D341Med (cell line): ENCODE measurements at regions not wholly inside any gene's neighbourhood (a gene's known extent, or its start where the extent isn't known, plus 50 kb on each side); places are given as distances from the start of the nearest gene placed in this dataset.
"Not testable (repeated sequence)": the region's sequence is repeated elsewhere in the genome, so short reads cannot be mapped to it uniquely, and the experiment has no call there.

ENCODE experiments used
- DNase-seq: peaks from one replicate; pipeline ENCODE4 v3.0.0; 2012; ENCODE audit warnings: low spot score

DNA sequence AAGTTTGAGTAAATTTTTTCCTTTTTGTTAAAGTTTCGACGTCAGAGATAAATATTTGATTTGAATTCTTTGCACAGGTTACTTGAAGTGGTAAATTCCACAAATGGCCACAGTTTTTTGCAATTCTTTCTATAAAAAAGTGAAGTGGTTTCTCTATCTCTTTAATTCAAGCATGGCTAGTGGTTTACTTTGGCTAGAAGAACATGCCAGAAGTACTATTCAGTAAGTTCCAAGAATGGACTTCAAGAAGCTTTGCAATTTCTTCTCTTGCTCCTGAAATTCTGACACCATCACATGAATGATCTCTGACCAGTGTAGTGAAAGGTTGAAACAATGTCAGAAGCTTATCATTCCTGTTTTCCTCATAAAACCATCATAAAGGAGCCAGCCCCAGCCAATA is 55.7 kb upstream of the RNPC3 start:
- no peak for DNase-seq

DNA sequence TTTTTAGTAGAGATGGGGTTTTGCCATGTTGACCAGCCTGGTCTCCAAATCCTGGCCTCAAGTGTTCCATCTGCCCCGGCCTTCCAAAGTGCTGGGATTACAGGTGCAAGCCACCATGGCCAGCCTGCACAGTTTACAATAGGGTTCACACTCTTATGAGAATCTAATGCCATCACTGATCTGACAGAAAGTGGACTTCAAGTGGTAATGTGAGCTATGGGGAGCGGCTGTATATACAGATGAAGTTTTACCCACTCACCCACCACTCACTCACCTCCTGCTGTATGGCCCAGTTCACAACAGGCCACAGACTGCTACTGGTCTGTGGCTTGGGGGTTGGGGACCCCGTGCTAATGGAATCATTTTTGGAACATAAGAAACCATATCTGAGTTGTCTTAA is 58.4 kb upstream of the RNPC3 start:
- DNase-seq: no peak

DNA sequence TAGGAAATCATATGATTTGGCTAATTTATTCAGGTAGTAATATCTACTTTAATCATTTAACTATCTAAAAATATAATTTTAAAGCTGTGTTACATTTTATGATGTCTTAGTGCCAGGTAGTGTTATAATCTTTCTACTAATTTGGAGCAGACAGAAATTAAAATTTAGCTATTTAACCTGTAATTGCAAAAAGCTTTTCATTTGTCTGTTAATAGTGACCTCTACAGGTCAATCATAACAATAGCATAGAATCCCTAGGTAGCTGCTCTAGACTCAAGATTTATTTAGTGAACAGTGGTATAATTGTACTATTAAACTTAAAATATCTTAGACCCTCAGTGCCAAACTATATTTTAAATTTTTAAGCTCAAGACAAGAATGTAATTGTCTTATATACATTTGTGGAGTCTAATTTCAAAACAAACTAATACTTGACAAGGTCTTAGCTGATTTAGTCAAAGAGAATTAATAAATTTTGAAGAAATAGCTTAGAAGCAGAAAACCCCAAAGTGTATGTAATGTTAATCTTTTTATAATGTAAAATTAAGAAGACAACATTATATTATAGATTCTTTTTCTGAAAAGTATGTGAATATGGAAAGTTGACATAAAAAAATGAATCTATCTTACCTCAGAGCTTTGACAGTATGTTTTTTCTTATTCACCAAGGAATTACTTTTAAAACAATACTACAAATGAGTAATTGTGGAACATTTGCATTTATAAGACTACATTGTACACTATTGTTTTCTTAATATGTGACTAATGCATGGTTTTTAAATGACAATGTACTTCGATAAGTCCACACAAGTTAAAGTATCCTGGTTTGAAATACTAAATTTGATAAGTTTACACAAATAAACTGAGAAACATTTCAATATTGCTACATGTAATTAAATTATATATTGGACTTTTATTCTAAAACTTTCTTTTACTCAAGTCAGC is 64.1 kb upstream of the RNPC3 start:
- peak; percentile 9 for DNase-seq

DNA sequence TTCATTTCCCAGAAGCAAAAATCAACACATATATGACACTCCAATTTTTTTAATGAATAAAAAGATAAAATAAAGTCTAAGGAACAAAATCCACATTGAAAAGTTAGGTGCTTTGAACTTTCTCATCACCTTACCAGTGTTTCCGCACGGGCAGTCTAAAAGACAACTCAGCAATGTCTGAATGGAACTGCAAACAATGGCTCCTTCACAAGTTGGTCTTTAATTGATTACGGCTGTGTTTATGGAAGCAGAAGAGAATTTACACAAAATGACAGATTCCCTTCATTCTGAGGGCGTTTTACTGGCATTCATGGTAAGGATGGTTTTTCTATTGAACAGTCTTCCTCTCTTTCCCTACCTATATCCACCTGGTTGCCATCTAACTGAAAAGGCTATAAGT is 65.0 kb upstream of the RNPC3 start:
- no peak for DNase-seq

DNA sequence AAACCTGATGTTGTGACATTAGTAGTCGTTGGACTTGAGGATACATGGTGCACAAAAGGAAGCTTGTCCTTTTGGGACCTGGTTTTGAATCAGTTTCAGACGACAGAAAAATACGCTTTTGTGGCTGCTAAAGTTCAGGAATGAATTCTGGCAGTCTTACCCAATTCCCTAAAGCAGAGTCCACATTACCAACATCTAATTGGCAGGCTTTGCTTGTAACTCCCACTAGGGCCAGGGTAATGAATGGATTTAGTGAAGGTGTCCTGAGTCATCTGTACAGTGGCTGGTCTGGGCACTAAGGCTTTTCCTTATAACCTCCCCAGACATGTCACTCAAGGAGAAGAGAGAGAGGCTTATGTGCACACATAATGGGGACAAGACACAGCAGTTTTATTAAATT is 66.2 kb upstream of the RNPC3 start:
- DNase-seq: no peak

DNA sequence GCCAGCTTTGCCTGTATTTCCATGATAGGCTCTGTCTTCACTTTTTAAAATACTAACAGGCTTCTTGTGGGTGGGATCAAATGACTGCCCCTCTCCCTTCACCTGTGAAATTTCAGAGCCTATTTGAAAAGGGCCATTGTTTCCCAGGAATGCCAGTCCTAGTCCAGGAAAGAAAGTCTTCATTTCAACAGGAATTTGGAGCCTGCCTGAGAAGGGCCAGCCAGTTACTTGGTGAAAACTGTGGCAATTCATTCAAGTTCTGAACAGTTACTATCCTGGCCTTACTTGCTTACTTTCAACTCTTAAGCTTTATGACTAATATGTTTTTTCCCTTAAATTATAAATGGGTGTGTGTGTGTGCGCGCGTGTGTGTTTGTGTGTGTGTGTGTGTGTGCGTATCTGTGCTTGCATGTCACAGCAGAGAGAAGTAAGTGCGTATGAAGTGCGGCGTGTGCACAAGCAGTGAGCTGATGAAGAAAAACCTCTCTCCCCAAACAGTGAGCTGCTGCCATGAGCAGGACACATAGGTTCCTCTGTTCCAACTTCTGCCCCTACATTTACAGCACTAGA is 67.5 kb upstream of the RNPC3 start:
- no peak for DNase-seq

DNA sequence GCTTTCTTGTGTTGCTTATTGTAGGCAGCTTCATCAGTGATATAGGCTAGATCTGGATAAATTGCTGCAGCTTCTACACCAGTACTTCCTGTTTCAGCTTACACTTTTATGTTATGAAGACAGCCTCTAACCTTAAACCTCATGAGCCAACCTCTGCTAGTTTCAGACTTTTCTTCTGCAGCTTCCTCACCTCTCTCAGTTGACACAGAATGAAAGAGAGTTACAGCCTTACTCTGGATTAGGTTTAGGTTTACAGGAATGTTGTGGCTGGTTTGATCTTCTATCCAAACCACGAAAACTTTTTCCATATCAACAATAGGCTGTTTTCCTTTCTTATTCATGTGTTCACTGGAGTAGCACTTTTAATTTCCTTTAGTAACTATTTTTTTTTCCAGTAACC is 76.9 kb upstream of the RNPC3 start:
- no peak for DNase-seq

DNA sequence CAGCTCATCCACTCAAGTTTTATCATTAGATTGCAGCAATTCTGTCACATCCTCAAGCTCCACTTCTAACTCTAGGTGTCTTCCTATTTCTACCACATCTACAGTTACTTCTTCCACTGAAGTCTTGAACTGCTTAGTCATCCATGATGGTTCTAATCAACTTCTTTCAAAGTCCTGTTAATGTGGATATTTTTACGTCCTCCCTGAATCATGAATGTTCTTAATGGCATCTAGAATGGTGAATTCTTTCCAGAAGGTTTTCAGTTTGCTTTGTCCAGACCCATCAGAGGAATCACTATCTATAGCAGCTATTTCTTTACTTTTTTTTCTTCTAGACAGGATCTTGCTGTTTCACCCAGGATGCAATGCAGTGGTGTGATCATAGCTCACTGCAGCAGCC is 78.0 kb upstream of the RNPC3 start:
- DNase-seq: no peak

DNA sequence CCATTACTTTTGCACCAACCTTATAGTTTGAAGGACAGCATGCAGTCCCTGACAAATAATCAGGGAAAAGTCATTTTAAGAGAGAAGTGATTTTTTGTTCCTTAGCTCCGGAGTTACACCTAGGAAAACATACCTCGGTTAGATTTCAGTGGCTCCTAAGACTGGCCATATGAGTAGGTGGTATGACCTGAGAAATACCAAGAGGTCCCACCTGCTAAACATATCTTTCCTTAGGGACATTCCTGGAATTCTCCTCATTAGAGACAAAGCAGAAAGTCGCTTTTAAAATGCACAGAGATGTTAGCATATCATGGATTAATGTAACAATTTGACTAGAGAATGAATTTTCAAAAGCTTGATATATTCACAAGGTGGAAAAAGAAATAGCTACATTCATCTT is 84.2 kb upstream of the RNPC3 start:
- DNase-seq: no peak

DNA sequence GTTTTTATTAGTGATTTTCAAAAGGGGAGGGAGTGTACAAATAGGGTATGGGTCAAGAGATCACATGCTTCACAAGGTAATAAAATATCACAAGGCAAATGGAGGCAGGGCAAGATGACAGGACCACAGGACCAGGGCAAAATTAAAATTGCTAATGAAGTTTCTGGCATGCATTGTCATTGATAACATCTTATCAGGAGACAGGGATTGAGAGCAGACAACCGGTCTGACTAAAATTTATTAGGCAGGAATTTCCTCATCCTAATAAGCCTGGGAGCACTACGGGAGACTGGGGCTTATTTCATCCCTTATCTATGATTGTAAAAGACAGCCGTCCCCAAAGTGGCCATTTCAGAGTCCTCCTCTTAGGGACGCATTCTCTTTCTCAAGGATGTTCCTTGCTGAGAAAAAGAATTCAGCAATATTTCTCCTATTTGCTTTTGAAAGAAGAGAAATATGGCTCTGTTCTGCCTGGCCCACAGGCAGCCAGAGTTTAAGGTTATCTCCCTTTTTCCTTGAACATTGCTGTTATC is 88.9 kb upstream of the RNPC3 start:
- not testable (repeated sequence) for DNase-seq

DNA sequence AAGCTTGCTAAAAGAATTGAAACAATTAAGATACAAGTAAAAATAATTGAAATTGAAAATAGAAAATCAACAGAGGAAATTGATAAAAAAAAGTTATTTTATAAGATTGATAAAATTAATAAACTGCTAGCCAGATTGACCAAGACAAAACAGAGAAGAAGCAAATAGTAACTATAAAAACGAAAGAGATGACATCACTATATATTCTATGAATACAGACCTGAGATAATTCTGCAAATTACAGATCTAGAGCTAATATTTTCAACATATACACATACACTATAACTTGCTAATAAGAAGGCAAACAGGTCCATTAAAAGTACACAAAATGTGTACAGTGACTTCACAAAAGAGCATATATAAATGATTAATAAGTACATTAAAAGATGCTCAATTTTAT is 90.1 kb upstream of the RNPC3 start:
- no peak for DNase-seq

DNA sequence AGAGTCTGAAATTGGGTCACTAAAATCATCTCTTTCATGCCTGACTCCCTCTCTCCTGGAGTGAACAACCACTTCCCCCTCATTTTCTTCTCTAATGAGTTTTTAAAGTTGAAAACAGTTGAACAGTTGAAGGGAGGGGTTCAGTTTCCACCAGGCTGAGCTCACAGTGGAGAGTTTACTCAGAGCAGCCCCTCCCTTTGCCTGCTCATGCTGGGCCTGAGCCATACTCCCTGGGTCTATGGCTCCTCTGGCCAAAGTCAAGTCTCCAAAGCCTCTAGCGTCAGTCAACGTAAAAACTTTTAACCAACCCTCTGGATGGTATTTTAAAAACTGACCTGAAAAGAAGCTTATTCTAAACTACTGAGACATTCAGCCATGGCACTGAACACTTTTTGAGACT is 100.8 kb upstream of the RNPC3 start:
- no peak for DNase-seq

DNA sequence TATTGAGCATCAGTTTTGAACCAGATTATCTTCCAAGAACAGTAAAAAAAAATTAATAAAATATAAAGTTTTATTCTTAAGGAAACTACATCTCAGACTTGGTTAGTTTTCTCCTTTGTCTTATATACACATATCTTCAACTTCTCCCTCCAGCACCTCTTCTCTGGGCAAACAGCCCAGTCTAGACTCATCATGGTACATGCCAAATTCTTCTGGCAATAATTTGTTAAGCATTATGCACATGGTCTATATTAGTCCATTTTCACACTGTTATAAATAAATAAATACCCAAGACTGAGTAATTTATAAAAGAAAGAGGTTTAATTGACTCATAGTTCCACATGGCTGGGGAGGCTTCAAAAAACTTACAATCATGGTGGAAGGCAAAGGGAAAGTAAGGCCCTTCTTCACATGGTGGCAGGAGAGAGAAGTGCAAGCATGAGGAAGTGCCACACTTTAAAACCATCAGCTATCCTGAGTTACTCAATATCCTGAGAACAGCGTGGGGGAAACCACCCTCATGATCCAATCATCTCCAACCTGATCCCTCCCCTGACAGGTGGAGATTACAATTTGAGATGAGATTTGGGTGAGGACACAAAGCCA is 108.7 kb upstream of the RNPC3 start:
- DNase-seq: no peak

DNA sequence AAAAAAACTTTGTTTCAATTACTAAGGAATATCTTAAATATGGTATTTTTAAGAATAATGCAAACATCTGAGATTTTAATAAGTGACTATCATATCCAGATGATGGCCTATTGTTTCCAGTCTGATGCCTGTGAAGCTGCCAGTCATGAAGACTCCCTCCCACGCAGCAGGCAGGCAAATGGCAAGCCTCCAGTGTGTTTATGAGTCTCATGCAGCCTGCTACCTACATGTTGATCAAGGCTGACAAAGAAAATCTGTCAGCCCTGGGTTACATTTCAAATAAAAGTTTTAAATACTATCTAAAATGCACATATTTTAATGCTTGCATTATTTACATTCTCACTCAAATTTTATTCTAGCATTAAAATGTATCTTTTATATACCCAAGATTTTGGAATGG is 137.6 kb upstream of the RNPC3 start:
- no peak for DNase-seq

DNA sequence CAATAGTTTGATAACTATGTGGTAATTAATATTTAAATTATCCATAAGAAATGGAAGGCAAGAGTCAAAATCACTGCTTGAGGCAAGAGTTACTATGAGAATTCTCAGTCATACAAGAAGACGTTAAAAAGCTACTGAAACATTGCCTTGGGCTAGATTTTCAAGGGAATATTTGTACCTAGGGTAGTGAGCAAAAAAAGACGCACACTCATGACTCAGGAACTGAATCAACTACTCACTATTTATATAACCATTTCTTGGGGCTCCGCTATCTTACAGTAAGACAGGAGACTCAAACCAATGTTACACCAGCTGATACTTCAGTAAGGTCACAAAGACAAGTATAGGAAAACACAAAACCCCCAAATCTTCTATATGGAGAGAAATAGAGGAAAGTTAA is 151.5 kb upstream of the RNPC3 start:
- no peak for DNase-seq

DNA sequence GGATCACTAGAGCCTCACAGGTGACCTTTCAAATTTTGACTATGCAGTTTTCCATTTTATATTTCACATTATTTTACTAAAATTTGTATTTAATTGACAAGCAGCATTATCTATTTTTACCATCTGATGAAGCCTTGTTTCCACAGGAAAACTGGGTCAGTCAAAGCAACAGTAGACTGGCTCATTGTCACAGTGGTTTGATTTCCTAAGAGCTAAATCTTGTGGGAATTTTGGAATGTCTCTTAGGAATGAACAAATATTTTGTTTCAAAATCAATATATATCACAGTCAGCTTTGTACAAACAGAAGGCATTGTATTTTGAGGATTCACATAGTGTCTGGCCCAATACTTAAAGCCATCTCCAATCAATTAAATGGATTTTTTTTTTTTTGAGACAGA is 152.6 kb upstream of the RNPC3 start:
- no peak for DNase-seq

DNA sequence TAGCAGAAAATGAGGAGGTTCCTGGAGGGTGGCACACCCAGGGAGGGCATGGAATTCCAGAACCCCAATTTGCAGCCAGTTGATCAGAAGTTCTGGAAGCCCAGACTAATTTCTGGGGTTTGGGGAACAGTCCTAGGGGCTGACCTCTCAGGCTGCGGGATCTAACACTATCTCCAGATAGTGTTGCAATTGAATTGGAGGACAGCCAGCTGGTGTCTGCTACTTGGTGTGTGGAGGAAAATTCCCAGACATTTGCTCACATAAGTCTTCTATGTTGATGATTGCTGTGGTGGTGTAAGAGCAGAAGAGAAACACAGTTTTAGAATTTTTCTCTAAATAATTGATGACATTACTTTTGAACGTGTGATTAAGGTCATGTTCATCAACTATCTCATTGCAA is 154.3 kb upstream of the RNPC3 start:
- DNase-seq: no peak

DNA sequence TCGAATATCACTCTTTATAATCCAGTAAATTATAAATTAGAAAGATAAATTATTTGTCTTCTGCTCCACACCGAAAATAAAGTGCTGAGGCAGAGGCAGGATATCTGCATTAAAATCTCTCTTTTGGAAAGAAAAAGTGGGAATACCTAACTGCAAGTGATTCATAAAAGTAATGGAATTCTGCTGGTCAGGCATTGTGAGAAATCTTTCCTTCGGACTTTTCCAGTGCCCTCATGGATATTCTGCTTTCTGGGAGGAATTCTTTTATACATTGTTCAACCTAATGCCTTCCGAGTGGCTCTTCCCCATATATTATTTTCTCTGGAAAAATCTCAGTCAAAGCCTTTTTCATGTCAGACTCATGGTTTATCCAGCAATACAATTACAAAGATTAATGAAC is 158.3 kb upstream of the RNPC3 start:
- no peak for DNase-seq

DNA sequence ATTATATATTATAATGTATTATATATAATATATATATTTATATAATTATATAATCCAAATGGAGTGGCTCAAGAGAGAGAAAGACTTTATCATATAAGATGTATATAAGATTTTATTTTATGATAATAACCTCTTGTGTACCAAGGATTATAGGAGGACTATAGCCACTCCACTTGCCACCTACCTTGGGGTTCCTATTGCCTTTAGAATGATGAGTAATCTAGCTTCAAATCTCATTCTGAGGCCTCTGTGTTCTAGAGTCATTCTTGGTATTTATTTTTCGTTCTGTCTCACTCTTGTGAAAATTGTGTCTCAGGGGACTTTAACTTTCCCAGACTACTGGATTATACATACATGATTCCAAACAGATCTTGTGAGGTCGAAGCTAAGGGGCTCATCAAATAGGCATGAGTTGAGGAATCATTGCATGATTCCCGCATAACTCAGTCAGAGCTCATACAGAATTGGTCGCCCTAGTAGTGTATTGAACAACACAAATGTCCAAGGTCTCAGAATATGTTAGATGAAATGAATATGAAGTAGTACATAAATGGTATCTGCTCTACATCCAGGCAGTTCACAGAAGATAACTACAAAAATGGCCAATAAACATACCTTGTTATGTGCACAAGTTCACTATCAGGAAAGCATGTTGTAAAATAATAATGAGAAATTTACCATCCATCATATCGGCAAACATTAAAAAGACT is 159.5 kb upstream of the RNPC3 start:
- DNase-seq: no peak

DNA sequence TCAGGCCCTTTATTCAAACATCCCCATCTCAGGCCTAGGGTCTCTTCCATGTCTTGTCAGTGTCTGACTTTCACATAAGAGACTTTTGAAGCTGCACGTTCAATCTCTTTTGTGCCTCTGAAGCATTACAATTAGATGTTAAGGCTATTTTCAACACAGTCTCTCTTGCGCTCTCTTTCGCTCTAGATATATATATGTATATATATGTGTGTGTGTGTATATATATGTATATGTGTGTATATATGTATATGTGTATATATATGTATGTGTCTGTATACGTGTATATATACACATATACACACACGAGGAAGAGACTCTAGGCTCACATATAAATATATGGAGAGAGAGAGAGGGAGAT is 162.5 kb upstream of the RNPC3 start:
- DNase-seq: no peak

DNA sequence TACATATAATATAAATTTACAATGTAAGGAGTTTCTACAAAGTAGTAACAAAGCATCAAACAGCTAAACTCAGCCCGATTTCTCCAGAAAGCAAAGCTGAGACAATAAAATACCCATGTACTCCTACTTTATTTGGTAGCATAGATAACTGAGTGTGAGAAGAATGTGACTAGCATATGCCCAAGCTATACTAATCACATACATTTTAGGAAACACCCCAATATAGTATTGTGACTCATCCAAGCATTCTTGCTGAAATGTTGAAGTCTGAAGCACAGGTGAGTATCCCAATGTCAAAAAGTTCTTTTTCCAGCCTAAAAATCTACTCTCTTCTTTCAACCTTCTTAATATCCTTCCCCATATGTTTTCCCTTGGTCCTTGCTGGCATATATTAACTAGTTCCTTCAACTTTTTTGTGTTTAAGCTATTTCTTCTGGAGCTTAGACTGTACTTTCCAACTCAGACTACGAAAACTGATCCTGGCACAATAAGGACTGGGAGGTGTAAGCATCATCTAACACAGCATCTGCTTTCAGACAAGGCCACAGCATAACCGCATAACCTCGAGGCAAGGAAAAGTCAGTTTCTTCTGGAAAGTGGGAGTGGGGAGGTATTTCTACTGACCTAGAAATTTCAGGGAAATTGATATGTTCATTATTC is 163.0 kb upstream of the RNPC3 start:
- DNase-seq: no peak

DNA sequence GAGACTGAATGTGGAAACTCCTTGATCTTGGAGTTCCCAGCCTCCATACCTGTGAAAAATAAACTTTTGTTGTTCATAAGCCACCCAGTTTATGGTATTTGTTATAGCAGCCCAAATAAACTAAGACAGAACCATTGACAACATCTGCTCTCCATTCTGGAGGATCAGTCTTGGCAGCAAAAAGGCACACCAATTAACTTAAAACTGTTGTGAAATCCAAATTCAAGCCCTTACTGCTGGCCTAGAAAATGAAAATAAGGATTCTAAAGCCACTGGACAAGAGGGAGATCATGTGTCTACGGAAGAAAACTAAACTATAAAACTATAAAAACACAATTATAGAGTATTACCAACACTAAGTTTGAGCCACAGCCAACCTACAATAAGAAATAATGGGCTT is 172.1 kb upstream of the RNPC3 start:
- no peak for DNase-seq
